ENCODE measurements at regions not wholly inside any gene's neighbourhood (a gene's known extent, or its start where the extent isn't known, plus 50 kb on each side); places are given as distances from the start of the nearest gene placed in this dataset.

GRCh38 chr1:195450794-195451193 lies 1157.4 kb downstream of the KCNT2 start:
- Histone ChIP-seq H3K9ac (ENCODE audit: low read length) (no peak overlapping the region), H4K8ac (ENCODE audit: low read depth, low read length) (no peak overlapping the region), H3K23ac (ENCODE audit: low read length) (no peak overlapping the region), H3K79me1 (ENCODE audit: low read length) (no peaks in the 10 kb centered on the region), H3K36me3 (ENCODE audit: control insufficient read depth in 1 of 2, insufficient read depth in 2 of 2, low read length in 2 of 2) (no peaks in the 10 kb centered on the region), H3K14ac (ENCODE audit: low read length) (no peak overlapping the region), H3K9me3 (ENCODE audit: insufficient read depth, low read depth, low read length) (no peaks in the 10 kb centered on the region), H2BK12ac (ENCODE audit: low read length) (no peak overlapping the region), H3K27me3 (ENCODE audit: insufficient read depth, low read length) (no peaks in the 10 kb centered on the region), H3K4me3 (ENCODE audit: low read depth, low read length) (no peak overlapping the region), H3K4me2 (ENCODE audit: low read length) (no peak overlapping the region), H3K27ac (ENCODE audit: low read depth, low read length) (no peak overlapping the region), H3K79me2 (ENCODE audit: control insufficient read depth, insufficient read depth, low read length, poor library complexity) (no peaks in the 10 kb centered on the region), H2BK120ac (ENCODE audit: insufficient read depth, low read length, poor library complexity) (no peak overlapping the region), H4K91ac (ENCODE audit: low read depth, low read length) (no peak overlapping the region), H4K12ac (ENCODE audit: low read depth, low read length) (no peak overlapping the region), H3K18ac (ENCODE audit: low read length) (no peak overlapping the region), H2AFZ (ENCODE audit: insufficient read depth, low read length, poor library complexity) (no peak overlapping the region), H3K4me1 (ENCODE audit: control insufficient read depth in 1 of 2, insufficient read depth in 2 of 2, low read length in 2 of 2) (no peaks in the 10 kb centered on the region), H2AK5ac (ENCODE audit: low read length) (no peak overlapping the region), H2BK5ac (ENCODE audit: low read depth, low read length, poor library complexity) (no peak overlapping the region), H3K4ac (ENCODE audit: low read depth, low read length) (no peak overlapping the region)
- no CpG with 5 or more reads among the region's 2 CpGs for WGBS (ENCODE audit: extremely low coverage, insufficient coverage, insufficient read length)
- DNase-seq, result no peak

- Histone ChIP-seq H3K14ac (ENCODE audit: low read length) (no peak overlapping the region), H3K18ac (ENCODE audit: low read length) (no peak overlapping the region), H3K9me3 (ENCODE audit: insufficient read depth, low read depth, low read length) (no peaks in the 10 kb centered on the region), H2AK5ac (ENCODE audit: low read length) (no peak overlapping the region), H3K4me1 (ENCODE audit: control insufficient read depth in 1 of 2, insufficient read depth in 2 of 2, low read length in 2 of 2) (no peaks in the 10 kb centered on the region), H3K9ac (ENCODE audit: low read length) (no peak overlapping the region), H2BK12ac (ENCODE audit: low read length) (no peak overlapping the region), H3K79me2 (ENCODE audit: control insufficient read depth, insufficient read depth, low read length, poor library complexity) (no peaks in the 10 kb centered on the region), H3K79me1 (ENCODE audit: low read length) (no peaks in the 10 kb centered on the region), H2BK120ac (ENCODE audit: insufficient read depth, low read length, poor library complexity) (no peak overlapping the region), H3K4ac (ENCODE audit: low read depth, low read length) (no peak overlapping the region), H3K36me3 (ENCODE audit: control insufficient read depth in 1 of 2, insufficient read depth in 2 of 2, low read length in 2 of 2) (no peaks in the 10 kb centered on the region), H2BK5ac (ENCODE audit: low read depth, low read length, poor library complexity) (no peak overlapping the region), H2AFZ (ENCODE audit: insufficient read depth, low read length, poor library complexity) (no peak overlapping the region), H3K27me3 (ENCODE audit: insufficient read depth, low read length) (no peaks in the 10 kb centered on the region), H3K27ac (ENCODE audit: low read depth, low read length) (no peak overlapping the region), H4K8ac (ENCODE audit: low read depth, low read length) (no peak overlapping the region), H4K91ac (ENCODE audit: low read depth, low read length) (no peak overlapping the region), H4K12ac (ENCODE audit: low read depth, low read length) (no peak overlapping the region), H3K4me2 (ENCODE audit: low read length) (no peak overlapping the region), H3K23ac (ENCODE audit: low read length) (no peak overlapping the region), H3K4me3 (ENCODE audit: low read depth, low read length) (no peak overlapping the region)
- WGBS (ENCODE audit: extremely low coverage, insufficient coverage, insufficient read length), result no CpG with 5 or more reads among the region's 2 CpGs
- no peak for DNase-seq
Observed at GRCh38 chr1:195439661-195440060, 1168.6 kb downstream of the KCNT2 start.

- Histone ChIP-seq H3K27me3 (ENCODE audit: insufficient read depth, low read length) (no peaks in the 10 kb centered on the region), H3K4me3 (ENCODE audit: low read depth, low read length) (no peak overlapping the region), H2BK12ac (ENCODE audit: low read length) (no peak overlapping the region), H2BK5ac (ENCODE audit: low read depth, low read length, poor library complexity) (no peak overlapping the region), H3K79me2 (ENCODE audit: control insufficient read depth, insufficient read depth, low read length, poor library complexity) (no peaks in the 10 kb centered on the region), H3K4ac (ENCODE audit: low read depth, low read length) (no peak overlapping the region), H3K79me1 (ENCODE audit: low read length) (no peaks in the 10 kb centered on the region), H2AK5ac (ENCODE audit: low read length) (no peak overlapping the region), H3K18ac (ENCODE audit: low read length) (no peak overlapping the region), H3K9ac (ENCODE audit: low read length) (no peak overlapping the region), H2BK120ac (ENCODE audit: insufficient read depth, low read length, poor library complexity) (no peak overlapping the region), H4K91ac (ENCODE audit: low read depth, low read length) (no peak overlapping the region), H3K36me3 (ENCODE audit: control insufficient read depth in 1 of 2, insufficient read depth in 2 of 2, low read length in 2 of 2) (no peaks in the 10 kb centered on the region), H3K4me2 (ENCODE audit: low read length) (no peak overlapping the region), H4K12ac (ENCODE audit: low read depth, low read length) (no peak overlapping the region), H2AFZ (ENCODE audit: insufficient read depth, low read length, poor library complexity) (no peak overlapping the region), H3K4me1 (ENCODE audit: control insufficient read depth in 1 of 2, insufficient read depth in 2 of 2, low read length in 2 of 2) (no peaks in the 10 kb centered on the region), H3K27ac (ENCODE audit: low read depth, low read length) (no peak overlapping the region), H3K14ac (ENCODE audit: low read length) (no peak overlapping the region), H3K23ac (ENCODE audit: low read length) (no peak overlapping the region), H3K9me3 (ENCODE audit: insufficient read depth, low read depth, low read length) (no peaks in the 10 kb centered on the region), H4K8ac (ENCODE audit: low read depth, low read length) (no peak overlapping the region)
- WGBS (ENCODE audit: extremely low coverage, insufficient coverage, insufficient read length), result no CpG with 5 or more reads among the region's 4 CpGs
- no peak for DNase-seq
Observed at GRCh38 chr1:195434566-195435203, 1173.6 kb downstream of the KCNT2 start.

- no CpG with 5 or more reads among the region's 1 CpG for WGBS (ENCODE audit: extremely low coverage, insufficient coverage, insufficient read length)
Observed at GRCh38 chr1:195430826-195431225, 1177.4 kb downstream of the KCNT2 start.

More at GRCh38 chr1:195430826-195431225, 1177.4 kb downstream of the KCNT2 start:
- Histone ChIP-seq H2AK5ac (ENCODE audit: low read length) (no peak overlapping the region), H3K9ac (ENCODE audit: low read length) (no peak overlapping the region), H4K91ac (ENCODE audit: low read depth, low read length) (no peak overlapping the region), H3K14ac (ENCODE audit: low read length) (no peak overlapping the region), H3K27me3 (ENCODE audit: insufficient read depth, low read length) (no peaks in the 10 kb centered on the region), H3K4ac (ENCODE audit: low read depth, low read length) (no peak overlapping the region), H3K36me3 (ENCODE audit: control insufficient read depth in 1 of 2, insufficient read depth in 2 of 2, low read length in 2 of 2) (no peaks in the 10 kb centered on the region), H2AFZ (ENCODE audit: insufficient read depth, low read length, poor library complexity) (no peak overlapping the region), H3K79me1 (ENCODE audit: low read length) (no peaks in the 10 kb centered on the region), H3K9me3 (ENCODE audit: insufficient read depth, low read depth, low read length) (no peaks in the 10 kb centered on the region), H3K4me2 (ENCODE audit: low read length) (no peak overlapping the region), H3K18ac (ENCODE audit: low read length) (no peak overlapping the region), H2BK5ac (ENCODE audit: low read depth, low read length, poor library complexity) (no peak overlapping the region), H3K27ac (ENCODE audit: low read depth, low read length) (no peak overlapping the region), H2BK12ac (ENCODE audit: low read length) (no peak overlapping the region), H4K12ac (ENCODE audit: low read depth, low read length) (no peak overlapping the region), H3K4me1 (ENCODE audit: control insufficient read depth in 1 of 2, insufficient read depth in 2 of 2, low read length in 2 of 2) (no peaks in the 10 kb centered on the region), H3K4me3 (ENCODE audit: low read depth, low read length) (no peak overlapping the region), H3K23ac (ENCODE audit: low read length) (no peak overlapping the region), H3K79me2 (ENCODE audit: control insufficient read depth, insufficient read depth, low read length, poor library complexity) (no peaks in the 10 kb centered on the region), H4K8ac (ENCODE audit: low read depth, low read length) (no peak overlapping the region), H2BK120ac (ENCODE audit: insufficient read depth, low read length, poor library complexity) (no peak overlapping the region)
- no peak for DNase-seq
